ENCODE measurements at regions not wholly inside any gene's neighbourhood (a gene's known extent, or its start where the extent isn't known, plus 50 kb on each side); places are given as distances from the start of the nearest gene placed in this dataset.
"Not testable (repeated sequence)": the region's sequence is repeated elsewhere in the genome, so short reads cannot be mapped to it uniquely, and the experiment has no call there.

GRCh38 chr9:87199278-87199677 lies 252.0 kb upstream of the GAS1 start:
- no peaks in the 10 kb centered on the region for H3K27me3 ChIP-seq (ENCODE audit: insufficient read depth, low read length)
- no peaks in the 10 kb centered on the region for H3K79me2 ChIP-seq (ENCODE audit: insufficient read depth, low read length)
- H4K20me1 ChIP-seq (ENCODE audit: insufficient read depth, low read length): no peaks in the 10 kb centered on the region
- no peak overlapping the region for H3K4me2 ChIP-seq (ENCODE audit: insufficient read depth, low read length)
- H3K36me3 ChIP-seq (ENCODE audit: insufficient read depth, low read length): no peaks in the 10 kb centered on the region
- H3K4me1 ChIP-seq (ENCODE audit: insufficient read depth, low read length): peaks cover 25% of the 10 kb centered on the region
- no peak overlapping the region for H3K4me3 ChIP-seq (ENCODE audit: insufficient read depth, low read length)
- TF ChIP-seq, protein P1, sequence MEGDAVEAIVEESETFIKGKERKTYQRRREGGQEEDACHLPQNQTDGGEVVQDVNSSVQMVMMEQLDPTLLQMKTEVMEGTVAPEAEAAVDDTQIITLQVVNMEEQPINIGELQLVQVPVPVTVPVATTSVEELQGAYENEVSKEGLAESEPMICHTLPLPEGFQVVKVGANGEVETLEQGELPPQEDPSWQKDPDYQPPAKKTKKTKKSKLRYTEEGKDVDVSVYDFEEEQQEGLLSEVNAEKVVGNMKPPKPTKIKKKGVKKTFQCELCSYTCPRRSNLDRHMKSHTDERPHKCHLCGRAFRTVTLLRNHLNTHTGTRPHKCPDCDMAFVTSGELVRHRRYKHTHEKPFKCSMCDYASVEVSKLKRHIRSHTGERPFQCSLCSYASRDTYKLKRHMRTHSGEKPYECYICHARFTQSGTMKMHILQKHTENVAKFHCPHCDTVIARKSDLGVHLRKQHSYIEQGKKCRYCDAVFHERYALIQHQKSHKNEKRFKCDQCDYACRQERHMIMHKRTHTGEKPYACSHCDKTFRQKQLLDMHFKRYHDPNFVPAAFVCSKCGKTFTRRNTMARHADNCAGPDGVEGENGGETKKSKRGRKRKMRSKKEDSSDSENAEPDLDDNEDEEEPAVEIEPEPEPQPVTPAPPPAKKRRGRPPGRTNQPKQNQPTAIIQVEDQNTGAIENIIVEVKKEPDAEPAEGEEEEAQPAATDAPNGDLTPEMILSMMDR (IDR thresholded peaks at IDR 0.05; ENCODE audit: extremely low read depth, low read depth, low read length): no peak
- H3K9me3 ChIP-seq (ENCODE audit: low read depth, low read length): no peaks in the 10 kb centered on the region
- no peak overlapping the region for H2AFZ ChIP-seq (ENCODE audit: low read length)
- no peak for DNase-seq (ENCODE audit: insufficient read length, low spot score, missing footprints)
- no peak overlapping the region for H3K27ac ChIP-seq (ENCODE audit: low read depth, low read length)

GRCh38 chr9:87199782-87200181 lies 252.5 kb upstream of the GAS1 start:
- Histone ChIP-seq H3K4me1 (ENCODE audit: insufficient read depth, low read length) (peaks cover 20% of the 10 kb centered on the region), H3K36me3 (ENCODE audit: insufficient read depth, low read length) (no peaks in the 10 kb centered on the region), H3K27me3 (ENCODE audit: insufficient read depth, low read length) (no peaks in the 10 kb centered on the region), H3K4me3 (ENCODE audit: insufficient read depth, low read length) (no peak overlapping the region), H3K27ac (ENCODE audit: low read depth, low read length) (no peak overlapping the region), H4K20me1 (ENCODE audit: insufficient read depth, low read length) (no peaks in the 10 kb centered on the region), H3K79me2 (ENCODE audit: insufficient read depth, low read length) (no peaks in the 10 kb centered on the region), H3K9me3 (ENCODE audit: low read depth, low read length) (no peaks in the 10 kb centered on the region), H3K4me2 (ENCODE audit: insufficient read depth, low read length) (no peak overlapping the region), H2AFZ (ENCODE audit: low read length) (no peak overlapping the region)
- TF ChIP-seq, protein P1 (IDR thresholded peaks at IDR 0.05; ENCODE audit: extremely low read depth, low read depth, low read length): no peak
- no peak for DNase-seq (ENCODE audit: insufficient read length, low spot score, missing footprints)

DNA sequence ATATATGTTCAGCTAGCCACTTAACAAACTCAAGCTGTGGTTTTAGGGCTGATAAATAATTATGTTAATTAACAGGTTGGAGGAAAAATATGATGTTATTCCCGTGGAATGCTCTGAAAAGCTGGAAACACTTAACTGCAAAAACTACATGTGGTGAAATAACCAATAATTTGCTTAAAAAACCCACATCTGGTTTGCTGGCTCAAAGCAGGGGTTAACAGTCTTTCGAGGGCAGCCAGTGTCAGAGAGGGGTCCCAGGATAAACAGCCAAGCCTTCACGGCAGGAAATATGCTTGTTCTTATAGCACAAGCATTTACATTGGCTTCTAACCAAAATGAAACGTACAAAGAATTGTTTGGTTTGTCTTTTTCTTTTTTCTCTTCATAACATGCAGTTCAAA lies 254.0 kb upstream of the GAS1 start:
- peak overlapping the region; percentile 84 for H2AFZ ChIP-seq (ENCODE audit: low read length)
- H3K4me2 ChIP-seq (ENCODE audit: insufficient read depth, low read length): peak overlapping the region; percentile 66

DNA sequence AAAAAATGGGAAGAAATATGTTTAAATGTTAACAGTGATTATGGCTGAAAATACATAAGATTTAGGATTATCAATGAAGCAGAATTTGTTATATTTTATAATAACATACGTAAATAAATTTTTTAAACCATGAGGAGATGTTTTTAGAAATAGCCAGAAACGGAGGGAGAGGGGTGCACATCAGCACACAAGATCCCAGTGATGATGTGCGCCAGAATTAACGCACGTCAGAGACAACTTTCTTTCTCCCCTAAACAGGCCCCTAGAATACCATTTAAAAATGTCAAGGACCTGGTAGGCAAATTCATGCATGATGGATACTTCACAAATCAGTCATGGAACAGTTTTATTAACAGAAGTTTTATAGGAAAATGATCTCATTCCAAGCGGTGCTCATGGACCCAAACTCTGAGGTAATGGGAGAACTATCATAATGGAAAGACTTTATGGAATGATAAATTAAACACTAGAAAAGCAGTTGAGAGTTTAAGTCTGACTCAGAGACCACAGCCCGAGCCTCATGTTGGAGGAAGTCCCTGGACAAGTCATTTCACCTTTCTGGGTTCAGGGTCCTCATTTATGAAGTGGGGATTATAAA lies 258.9 kb upstream of the GAS1 start:
- H3K4me1 ChIP-seq (ENCODE audit: insufficient read depth, low read length): peaks cover 19% of the 10 kb centered on the region
- H3K4me3 ChIP-seq (ENCODE audit: insufficient read depth, low read length): no peak overlapping the region
- peak overlapping the region; percentile 69 for H3K27ac ChIP-seq (ENCODE audit: low read depth, low read length)
- H3K79me2 ChIP-seq (ENCODE audit: insufficient read depth, low read length): no peaks in the 10 kb centered on the region
- no peaks in the 10 kb centered on the region for H3K36me3 ChIP-seq (ENCODE audit: insufficient read depth, low read length)
- DNase-seq (ENCODE audit: insufficient read length, low spot score, missing footprints): peak; percentile 71
- TF ChIP-seq, protein P1 (IDR thresholded peaks at IDR 0.05; ENCODE audit: extremely low read depth, low read depth, low read length): no peak
- H4K20me1 ChIP-seq (ENCODE audit: insufficient read depth, low read length): no peaks in the 10 kb centered on the region
- no peak overlapping the region for H2AFZ ChIP-seq (ENCODE audit: low read length)
- H3K4me2 ChIP-seq (ENCODE audit: insufficient read depth, low read length): no peak overlapping the region
- H3K9me3 ChIP-seq (ENCODE audit: low read depth, low read length): no peaks in the 10 kb centered on the region
- H3K27me3 ChIP-seq (ENCODE audit: insufficient read depth, low read length): no peaks in the 10 kb centered on the region

More for the DNA sequence above, 254.0 kb upstream of the GAS1 start:
- peak overlapping the region; percentile 48 for H3K4me3 ChIP-seq (ENCODE audit: insufficient read depth, low read length)
- H3K79me2 ChIP-seq (ENCODE audit: insufficient read depth, low read length): no peaks in the 10 kb centered on the region
- no peaks in the 10 kb centered on the region for H3K27me3 ChIP-seq (ENCODE audit: insufficient read depth, low read length)
- peaks cover 19% of the 10 kb centered on the region for H3K4me1 ChIP-seq (ENCODE audit: insufficient read depth, low read length)
- peak overlapping the region; percentile 47 for H3K27ac ChIP-seq (ENCODE audit: low read depth, low read length)
- TF ChIP-seq, protein P1 (IDR thresholded peaks at IDR 0.05; ENCODE audit: extremely low read depth, low read depth, low read length): no peak
- no peaks in the 10 kb centered on the region for H3K9me3 ChIP-seq (ENCODE audit: low read depth, low read length)
- no peaks in the 10 kb centered on the region for H4K20me1 ChIP-seq (ENCODE audit: insufficient read depth, low read length)
- DNase-seq (ENCODE audit: insufficient read length, low spot score, missing footprints): no peak
- H3K36me3 ChIP-seq (ENCODE audit: insufficient read depth, low read length): no peaks in the 10 kb centered on the region

- not testable (repeated sequence) for H3K9me3 ChIP-seq (ENCODE audit: low read depth, low read length); H2AFZ ChIP-seq (ENCODE audit: low read length); H3K27me3 ChIP-seq (ENCODE audit: insufficient read depth, low read length); H3K4me2 ChIP-seq (ENCODE audit: insufficient read depth, low read length); H4K20me1 ChIP-seq (ENCODE audit: insufficient read depth, low read length); H3K27ac ChIP-seq (ENCODE audit: low read depth, low read length); DNase-seq (ENCODE audit: insufficient read length, low spot score, missing footprints); H3K79me2 ChIP-seq (ENCODE audit: insufficient read depth, low read length); H3K4me3 ChIP-seq (ENCODE audit: insufficient read depth, low read length); H3K36me3 ChIP-seq (ENCODE audit: insufficient read depth, low read length)
- H3K4me1 ChIP-seq (ENCODE audit: insufficient read depth, low read length): peaks cover 12% of the 10 kb centered on the region
Observed at GRCh38 chr9:87210658-87211057, 263.4 kb upstream of the GAS1 start.

Data from osteoblast (primary cell).